ENCODE measurements at regions not wholly inside any gene's neighbourhood (a gene's known extent, or its start where the extent isn't known, plus 50 kb on each side); places are given as distances from the start of the nearest gene placed in this dataset.

DNA sequence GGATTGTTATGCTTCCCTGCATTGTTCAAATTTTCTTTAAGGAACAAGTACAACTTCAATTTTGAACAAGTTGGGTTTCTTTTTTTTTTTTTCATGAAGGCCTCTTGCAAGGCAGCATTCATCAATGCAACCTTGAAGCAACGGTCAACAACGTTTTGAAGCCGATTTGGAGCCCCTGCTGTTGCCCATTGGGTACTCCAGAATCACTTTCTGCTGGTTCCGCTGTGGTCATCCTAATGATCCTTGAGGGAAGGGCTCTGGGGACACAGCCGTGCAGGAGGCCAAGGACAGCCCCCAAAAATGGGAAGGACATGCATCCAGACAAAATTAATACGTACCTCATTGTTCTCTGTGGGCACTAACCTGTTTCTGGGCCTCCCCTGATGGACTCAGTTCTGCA, 84.6 kb upstream of the MGMT start:
- H3K4me3 ChIP-seq (replicated peaks; ENCODE audit: low read depth, low read length): no peak overlapping the region
- no peak for DNase-seq (ENCODE audit: extremely low read depth, low read depth)
- TF ChIP-seq, protein P1, sequence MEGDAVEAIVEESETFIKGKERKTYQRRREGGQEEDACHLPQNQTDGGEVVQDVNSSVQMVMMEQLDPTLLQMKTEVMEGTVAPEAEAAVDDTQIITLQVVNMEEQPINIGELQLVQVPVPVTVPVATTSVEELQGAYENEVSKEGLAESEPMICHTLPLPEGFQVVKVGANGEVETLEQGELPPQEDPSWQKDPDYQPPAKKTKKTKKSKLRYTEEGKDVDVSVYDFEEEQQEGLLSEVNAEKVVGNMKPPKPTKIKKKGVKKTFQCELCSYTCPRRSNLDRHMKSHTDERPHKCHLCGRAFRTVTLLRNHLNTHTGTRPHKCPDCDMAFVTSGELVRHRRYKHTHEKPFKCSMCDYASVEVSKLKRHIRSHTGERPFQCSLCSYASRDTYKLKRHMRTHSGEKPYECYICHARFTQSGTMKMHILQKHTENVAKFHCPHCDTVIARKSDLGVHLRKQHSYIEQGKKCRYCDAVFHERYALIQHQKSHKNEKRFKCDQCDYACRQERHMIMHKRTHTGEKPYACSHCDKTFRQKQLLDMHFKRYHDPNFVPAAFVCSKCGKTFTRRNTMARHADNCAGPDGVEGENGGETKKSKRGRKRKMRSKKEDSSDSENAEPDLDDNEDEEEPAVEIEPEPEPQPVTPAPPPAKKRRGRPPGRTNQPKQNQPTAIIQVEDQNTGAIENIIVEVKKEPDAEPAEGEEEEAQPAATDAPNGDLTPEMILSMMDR (IDR thresholded peaks at IDR 0.05; ENCODE audit: low read depth, low read length, missing control alignments): no peak

- no peak for DNase-seq (ENCODE audit: extremely low read depth, low read depth)
- H3K4me3 ChIP-seq (replicated peaks; ENCODE audit: low read depth, low read length): no peak overlapping the region
- TF ChIP-seq, protein P1 (IDR thresholded peaks at IDR 0.05; ENCODE audit: low read depth, low read length, missing control alignments): no peak
Measured at GRCh38 chr10:129383651-129384050, 83.4 kb upstream of the MGMT start.

DNA sequence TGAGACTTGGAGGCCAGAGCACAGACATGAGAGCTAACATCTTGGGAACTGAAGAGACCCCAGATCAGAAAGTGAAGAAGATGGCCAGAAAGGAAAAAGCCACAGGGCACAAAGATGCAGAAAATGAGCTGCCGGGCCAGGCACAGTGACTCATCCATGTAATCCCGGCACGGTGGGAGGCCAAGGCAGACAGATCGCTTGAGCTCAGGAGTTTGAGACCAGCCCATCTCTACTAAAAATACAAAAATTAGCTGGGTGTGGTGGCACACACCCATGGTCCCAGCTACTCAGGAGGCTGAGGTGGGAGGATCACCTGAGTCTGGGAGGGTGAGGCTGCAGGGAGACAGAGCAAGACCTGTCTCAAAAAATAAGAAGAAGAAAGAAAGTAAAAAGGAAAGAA, 81.4 kb upstream of the MGMT start:
- no peak for DNase-seq (ENCODE audit: extremely low read depth, low read depth)
- H3K4me3 ChIP-seq (replicated peaks; ENCODE audit: low read depth, low read length): no peak overlapping the region
- TF ChIP-seq, protein P1 (IDR thresholded peaks at IDR 0.05; ENCODE audit: low read depth, low read length, missing control alignments): no peak

- DNase-seq (ENCODE audit: extremely low read depth, low read depth): no peak
- TF ChIP-seq, protein P1 (IDR thresholded peaks at IDR 0.05; ENCODE audit: low read depth, low read length, missing control alignments): no peak
- H3K4me3 ChIP-seq (replicated peaks; ENCODE audit: low read depth, low read length): no peak overlapping the region
Measured at GRCh38 chr10:129386415-129387257, 80.4 kb upstream of the MGMT start.

DNA sequence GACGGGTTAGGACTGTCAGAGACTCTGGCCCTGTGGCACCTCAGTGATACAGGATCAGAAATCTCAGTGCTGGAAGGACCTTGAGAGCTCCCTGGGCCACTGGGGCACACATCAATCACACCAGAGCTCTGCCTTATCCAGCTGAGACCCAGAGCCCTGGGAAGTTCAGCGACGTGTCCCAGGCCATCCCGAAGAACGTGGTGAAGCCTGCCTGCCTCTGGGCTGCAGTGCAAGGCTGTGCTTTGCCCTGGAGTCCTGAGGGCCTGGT, 79.8 kb upstream of the MGMT start:
- no peak for DNase-seq (ENCODE audit: extremely low read depth, low read depth)
- TF ChIP-seq, protein P1 (IDR thresholded peaks at IDR 0.05; ENCODE audit: low read depth, low read length, missing control alignments): no peak

DNA sequence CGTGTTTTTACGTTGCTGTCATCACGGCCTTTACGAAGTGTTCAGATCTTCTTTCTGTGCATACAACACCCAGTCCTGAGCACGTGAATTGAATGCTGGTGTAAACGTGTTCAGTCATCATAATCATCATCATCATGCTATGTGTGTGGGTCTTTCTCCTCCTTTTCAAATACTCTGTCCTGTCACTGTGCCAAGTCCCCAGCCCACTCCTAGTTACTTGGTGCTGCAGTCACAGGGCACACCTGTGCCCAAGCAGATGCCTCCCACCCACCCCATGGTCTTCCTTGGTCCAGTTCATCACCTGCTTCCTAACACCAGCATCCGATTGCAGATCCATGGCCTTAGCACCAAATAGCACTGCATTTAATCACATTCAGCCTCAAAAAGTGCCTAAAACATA, 78.6 kb upstream of the MGMT start:
- TF ChIP-seq, protein P1 (IDR thresholded peaks at IDR 0.05; ENCODE audit: low read depth, low read length, missing control alignments): no peak
- H3K4me3 ChIP-seq (replicated peaks; ENCODE audit: low read depth, low read length): no peak overlapping the region
- no peak for DNase-seq (ENCODE audit: extremely low read depth, low read depth)

More for the DNA sequence above, 79.8 kb upstream of the MGMT start:
- no peak overlapping the region for H3K4me3 ChIP-seq (replicated peaks; ENCODE audit: low read depth, low read length)

GRCh38 chr10:129389194-129389593, 77.8 kb upstream of the MGMT start:
- no peak for DNase-seq (ENCODE audit: extremely low read depth, low read depth)
- H3K4me3 ChIP-seq (replicated peaks; ENCODE audit: low read depth, low read length): no peak overlapping the region
- TF ChIP-seq, protein P1 (IDR thresholded peaks at IDR 0.05; ENCODE audit: low read depth, low read length, missing control alignments): no peak

Data from HFF-Myc (cell line).